ENCODE measurements at regions not wholly inside any gene's neighbourhood (a gene's known extent, or its start where the extent isn't known, plus 50 kb on each side); places are given as distances from the start of the nearest gene placed in this dataset.

GRCh38 chr18:40678318-40678717 is 1276.7 kb upstream of the PIK3C3 start:
- TF ChIP-seq EZH2phosphoT487 (IDR thresholded peaks at IDR 0.05; ENCODE audit: borderline replicate concordance, low read length) = no peak
- no peak for TF ChIP-seq CTCF (IDR thresholded peaks at IDR 0.05; ENCODE audit: low read depth, low read length, poor library complexity, severe bottlenecking)

All from DOHH2 (cell line).